ENCODE measurements at regions not wholly inside any gene's neighbourhood (a gene's known extent, or its start where the extent isn't known, plus 50 kb on each side); places are given as distances from the start of the nearest gene placed in this dataset.

GRCh38 chr5:162485666-162486292 is 418.2 kb downstream of the GABRG2 start:
- DNase-seq (ENCODE audit: low read depth): no peak

DNA sequence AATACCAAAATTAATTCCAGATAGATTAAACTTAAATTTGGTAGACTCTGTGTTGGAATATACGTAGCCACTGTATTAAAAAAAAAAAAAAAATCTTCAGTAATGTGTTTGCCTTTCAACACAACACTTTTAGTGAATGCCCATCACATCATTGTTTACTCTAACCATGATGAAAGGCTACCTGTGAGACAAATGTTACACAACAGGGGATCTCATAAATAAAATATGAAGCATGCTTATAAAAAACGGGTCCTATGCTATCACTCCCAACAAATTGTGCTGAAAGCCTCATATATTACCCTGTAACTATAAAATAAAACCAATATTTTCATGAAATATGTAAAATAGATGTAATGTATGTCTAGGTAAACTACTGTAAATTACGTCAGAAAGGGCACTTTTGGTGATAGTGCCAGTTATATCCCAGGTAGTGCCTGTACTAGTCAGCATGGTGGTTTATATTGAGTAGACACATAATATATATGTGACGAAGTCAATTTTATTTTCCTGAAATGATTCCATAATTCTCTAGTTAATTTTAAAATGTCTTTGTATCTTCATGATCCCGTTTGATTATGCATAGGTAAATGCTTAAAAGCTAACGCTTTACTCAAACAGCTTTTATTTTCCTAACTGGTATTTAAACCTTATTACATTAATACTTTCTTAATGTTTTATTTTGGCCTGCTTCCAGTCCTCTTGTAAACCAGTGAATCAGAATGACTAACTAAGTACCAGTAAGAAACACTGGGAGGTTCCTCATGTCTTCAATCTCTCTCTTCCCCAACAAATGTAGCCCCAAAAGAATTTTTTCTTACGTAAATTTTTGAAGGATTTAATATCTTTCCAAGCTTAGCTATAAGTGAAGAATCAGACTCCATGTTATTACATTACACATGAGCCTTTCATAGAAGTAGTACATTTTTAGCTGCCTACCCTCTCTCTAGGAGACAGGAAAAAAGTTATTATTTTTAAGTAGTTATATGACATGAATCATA is 420.3 kb downstream of the GABRG2 start:
- no peak for DNase-seq (ENCODE audit: low read depth)

GRCh38 chr5:162496100-162496808 is 428.7 kb downstream of the GABRG2 start:
- DNase-seq (ENCODE audit: low read depth): no peak

DNA sequence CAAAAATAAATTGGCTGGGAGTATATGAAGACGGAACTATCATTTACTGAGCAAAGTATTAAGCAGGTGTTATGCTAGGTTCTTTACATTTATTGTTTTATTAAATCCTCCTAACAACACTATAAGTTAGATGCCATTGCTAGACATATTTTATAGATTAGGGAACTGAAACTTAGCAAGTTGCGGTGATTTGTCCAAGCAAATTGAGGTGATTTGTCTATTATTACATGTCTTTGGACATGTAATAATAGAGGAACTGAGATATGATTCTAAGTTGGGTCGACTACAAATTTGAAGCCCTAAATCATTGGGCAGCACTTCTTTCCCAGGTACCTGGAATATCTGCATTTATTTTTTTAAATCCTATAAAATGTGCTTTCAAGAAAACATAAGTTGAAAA is 429.9 kb downstream of the GABRG2 start:
- DNase-seq (ENCODE audit: low read depth): no peak

DNA sequence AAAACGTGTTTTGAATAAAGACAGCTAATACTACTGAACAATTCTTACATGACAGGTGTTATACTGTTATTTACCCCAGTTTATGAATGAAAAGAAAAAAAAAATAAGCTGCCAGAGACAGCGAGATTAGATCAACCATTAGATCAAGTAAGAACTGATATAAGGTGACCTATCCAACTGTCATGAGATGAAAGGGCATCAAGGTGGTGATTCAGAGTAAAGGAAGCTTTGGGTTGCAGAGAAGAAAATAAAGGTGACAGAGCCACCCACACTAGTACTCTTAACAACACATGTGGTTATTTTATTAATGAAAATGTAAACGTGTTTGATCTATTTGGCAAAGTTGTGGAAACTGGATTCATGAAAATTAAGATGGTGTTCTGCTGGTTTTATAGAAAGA is 435.2 kb downstream of the GABRG2 start:
- no peak for DNase-seq (ENCODE audit: low read depth)

DNA sequence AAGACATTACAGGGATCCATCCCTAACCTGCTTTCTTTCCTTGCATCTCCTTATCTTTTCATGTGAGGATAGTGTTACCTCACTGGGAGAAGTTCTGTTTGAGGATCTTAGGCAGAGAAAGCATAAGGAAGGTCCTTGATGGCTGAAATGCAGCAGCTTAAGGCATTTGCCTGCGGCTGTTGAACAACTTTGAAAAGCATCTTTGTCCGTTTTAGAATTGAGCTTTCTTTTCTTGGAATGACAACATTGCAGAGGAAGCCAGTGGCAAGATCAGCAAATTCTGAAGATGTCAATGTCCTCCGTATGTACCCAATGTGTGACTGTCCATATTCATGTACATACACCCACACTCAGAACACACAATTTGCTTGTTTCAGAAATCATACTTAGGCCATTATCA is 436.2 kb downstream of the GABRG2 start:
- DNase-seq (ENCODE audit: low read depth): no peak

GRCh38 chr5:162512935-162513565 is 445.5 kb downstream of the GABRG2 start:
- DNase-seq (ENCODE audit: low read depth): no peak

DNA sequence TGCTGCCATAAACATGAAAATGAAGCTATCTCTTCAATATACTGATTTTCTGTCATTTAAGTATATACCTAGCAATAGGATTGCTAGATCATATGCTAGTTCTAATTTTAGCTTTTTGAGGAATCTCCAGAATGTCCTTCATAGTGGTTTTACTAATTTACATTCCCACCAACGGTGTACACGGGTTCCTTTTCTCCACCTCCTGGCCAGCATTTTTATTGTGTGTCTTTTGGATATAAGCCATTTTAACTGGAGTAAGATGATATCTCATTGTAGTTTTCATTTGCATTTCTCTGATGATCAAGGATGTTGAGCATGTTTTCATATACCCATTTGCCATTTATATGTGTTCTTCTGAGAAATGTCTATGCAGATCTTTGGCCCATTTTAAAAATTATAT is 446.5 kb downstream of the GABRG2 start:
- DNase-seq (ENCODE audit: low read depth): no peak

- no peak for DNase-seq (ENCODE audit: low read depth)
Observed at GRCh38 chr5:162520878-162521277, 453.3 kb downstream of the GABRG2 start.

GRCh38 chr5:162529209-162529608 is 461.6 kb downstream of the GABRG2 start:
- no peak for DNase-seq (ENCODE audit: low read depth)

- DNase-seq (ENCODE audit: low read depth): no peak
Observed at GRCh38 chr5:162529886-162530285, 462.3 kb downstream of the GABRG2 start.

GRCh38 chr5:162543437-162543836 is 475.9 kb downstream of the GABRG2 start:
- DNase-seq (ENCODE audit: low read depth): no peak

DNA sequence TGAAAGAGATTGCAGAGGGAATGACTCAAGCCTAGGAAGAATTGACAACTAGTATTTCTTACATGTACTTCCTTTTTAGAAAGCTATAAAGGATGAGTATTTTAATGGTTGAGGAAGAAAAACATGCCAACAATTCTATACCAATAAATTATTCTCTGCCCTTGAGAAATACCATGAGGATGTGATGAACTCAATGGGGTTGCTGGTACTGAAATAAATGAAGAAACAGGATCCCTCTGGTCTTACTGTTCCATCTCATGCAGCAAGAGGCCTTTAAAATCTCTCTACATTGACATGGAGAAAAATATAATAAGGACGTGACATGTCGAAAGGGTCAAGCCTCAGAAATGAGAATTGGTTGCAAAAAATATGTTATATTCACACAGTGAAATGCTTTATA is 477.3 kb downstream of the GABRG2 start:
- DNase-seq (ENCODE audit: low read depth): no peak

DNA sequence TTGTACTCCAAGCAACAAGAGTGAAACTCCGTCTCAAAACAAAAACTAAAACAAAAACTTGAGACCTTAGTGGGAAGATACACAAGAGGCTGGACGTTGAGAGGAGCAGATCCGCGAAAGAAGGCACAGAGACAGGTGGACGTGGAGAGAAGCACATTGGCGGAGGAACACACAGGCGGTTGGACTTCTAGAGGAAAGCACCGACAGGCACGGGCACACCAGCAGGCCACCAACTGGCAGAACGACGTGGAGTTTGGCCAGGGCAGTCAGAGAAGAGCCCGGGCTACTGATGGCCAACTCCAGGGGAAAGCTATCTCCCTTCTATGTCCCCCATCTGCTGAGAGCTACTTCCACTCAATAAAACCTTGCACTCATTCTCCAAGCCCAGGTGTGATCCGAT is 482.7 kb downstream of the GABRG2 start:
- no peak for DNase-seq (ENCODE audit: low read depth)

DNA sequence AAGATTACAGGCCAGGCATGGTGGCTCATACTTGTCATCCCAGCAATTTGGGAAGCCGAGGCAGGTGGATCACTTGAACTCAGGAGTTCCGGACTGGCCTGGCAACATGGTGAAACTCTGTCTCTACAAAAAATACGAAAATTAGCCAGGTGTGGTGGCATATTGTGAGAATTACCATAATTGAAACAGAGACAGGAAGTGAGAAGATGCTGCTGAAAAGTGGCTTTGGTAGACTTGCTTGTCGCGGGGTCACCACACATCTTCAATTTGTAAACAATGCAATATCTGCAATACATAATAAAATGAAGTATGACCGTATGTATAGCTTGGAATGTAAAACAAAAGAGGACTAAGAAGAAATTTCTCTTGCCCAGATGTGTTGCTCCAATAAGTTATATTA is 490.5 kb downstream of the GABRG2 start:
- no peak for DNase-seq (ENCODE audit: low read depth)

- DNase-seq (ENCODE audit: low read depth): no peak
Observed at GRCh38 chr5:162567644-162568043, 500.1 kb downstream of the GABRG2 start.

GRCh38 chr5:162573758-162574157 is 506.2 kb downstream of the GABRG2 start:
- DNase-seq (ENCODE audit: low read depth): no peak

DNA sequence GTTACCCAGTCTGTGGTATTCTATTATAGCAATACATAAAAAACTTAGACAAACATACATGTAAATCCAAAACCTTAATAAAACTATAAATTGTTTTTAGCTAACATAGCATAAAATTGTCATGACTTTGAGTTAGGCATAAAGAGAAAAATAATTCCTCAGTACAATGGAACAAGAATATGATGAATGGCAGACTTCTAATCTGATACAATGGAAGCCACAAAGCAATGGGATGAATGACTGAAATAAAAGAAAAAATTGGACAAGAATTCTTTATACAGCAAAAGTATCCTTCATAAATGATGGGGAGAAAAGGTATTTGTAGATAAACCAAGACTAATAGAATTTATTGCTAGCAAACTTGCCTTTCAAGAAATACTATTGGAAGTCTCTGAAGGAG is 524.2 kb downstream of the GABRG2 start:
- DNase-seq (ENCODE audit: low read depth): no peak

- no peak for DNase-seq (ENCODE audit: low read depth)
Observed at GRCh38 chr5:162593881-162594280, 526.3 kb downstream of the GABRG2 start.

- DNase-seq (ENCODE audit: low read depth): no peak
Observed at GRCh38 chr5:162603443-162604070, 536.0 kb downstream of the GABRG2 start.

GRCh38 chr5:162607879-162608278 is 540.3 kb downstream of the GABRG2 start:
- DNase-seq (ENCODE audit: low read depth): no peak

All from activated gamma-delta T cell treated with anti-CD3 and anti-CD28 coated beads, Interleukin-2, amount 50 U/mL, for 16 hours (primary cell).